Neural crest cell (in vitro differentiated cells): ENCODE measurements at regions not wholly inside any gene's neighbourhood (a gene's known extent, or its start where the extent isn't known, plus 50 kb on each side); places are given as distances from the start of the nearest gene placed in this dataset.

Experiments
- DNase-seq: peaks from one replicate; pipeline ENCODE4 v3.0.0; 2021; ENCODE audit warnings: low read depth, mixed read lengths, low spot score
- H3K27ac Mint-ChIP-seq: one replicate; pipeline ENCODE4 v1.8.0; 2021; ENCODE audit warnings: mild to moderate bottlenecking, mixed read lengths; ENCODE audit not compliant: unreplicated experiment
- H3K27me3 Mint-ChIP-seq: 2 replicates; pipeline ENCODE4 v1.8.0; 2021; ENCODE audit warnings: low read depth, mild to moderate bottlenecking, mixed read lengths
- H3K36me3 Mint-ChIP-seq: 2 replicates; pipeline ENCODE4 v1.8.0; 2021; ENCODE audit warnings: low read depth, mild to moderate bottlenecking, mixed read lengths
- H3K4me1 Mint-ChIP-seq: 2 replicates; pipeline ENCODE4 v1.8.0; 2021; ENCODE audit warnings: mixed read lengths
- H3K4me3 Mint-ChIP-seq: one replicate; pipeline ENCODE4 v1.8.0; 2021; ENCODE audit warnings: mild to moderate bottlenecking, mixed read lengths
- H3K9me3 Mint-ChIP-seq: 2 replicates; pipeline ENCODE4 v1.8.0; 2021; ENCODE audit warnings: mixed read lengths
- CTCF ChIP-seq: fragments of 200-600 bp; sonication (generic); conservative IDR thresholded peaks from 2 replicates; pipeline ENCODE4 v1.5.0; 2021; ENCODE audit warnings: antibody characterized with exemption, mild to moderate bottlenecking

- Mint-ChIP-seq H3K4me1 (peaks cover 10% of the 10 kb centered on the region), H3K36me3 (no peaks in the 10 kb centered on the region), H3K27me3 (peaks cover 3% of the 10 kb centered on the region), H3K27ac (peak overlapping the region; percentile 23), H3K4me3 (no peak overlapping the region), H3K9me3 (no peaks in the 10 kb centered on the region)
- no peak for DNase-seq
- no peak for TF ChIP-seq CTCF
Observed at GRCh38 chr19:31100981-31101380, 248.3 kb downstream of the TSHZ3 start.

DNA sequence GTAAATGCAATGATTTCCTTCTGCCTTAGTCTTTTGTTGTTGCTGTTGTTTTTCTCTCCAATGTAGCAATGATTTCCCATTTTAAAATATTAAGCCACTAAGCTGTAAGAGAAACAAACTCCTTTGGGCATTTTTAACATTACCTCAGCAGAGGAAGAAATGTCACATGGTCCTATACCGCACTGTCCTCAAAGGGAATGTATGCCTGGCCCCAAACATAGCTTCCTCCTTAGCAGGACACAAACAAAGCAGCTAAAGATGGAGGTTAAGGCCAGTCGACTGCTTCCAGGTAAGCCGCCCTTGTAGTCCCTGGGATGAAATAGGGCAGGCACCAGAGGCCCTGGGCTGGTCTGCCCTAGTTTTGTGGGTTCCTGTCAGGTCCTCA lies 249.0 kb downstream of the TSHZ3 start:
- Mint-ChIP-seq H3K27ac (peak overlapping the region; percentile 28), H3K27me3 (peaks cover 3% of the 10 kb centered on the region), H3K36me3 (no peaks in the 10 kb centered on the region), H3K4me1 (peaks cover 16% of the 10 kb centered on the region), H3K9me3 (no peaks in the 10 kb centered on the region), H3K4me3 (no peak overlapping the region)
- TF ChIP-seq CTCF: no peak
- no peak for DNase-seq

- Mint-ChIP-seq H3K4me1 (peaks cover 16% of the 10 kb centered on the region), H3K9me3 (no peaks in the 10 kb centered on the region), H3K27ac (peak overlapping the region; percentile 28), H3K4me3 (no peak overlapping the region), H3K36me3 (no peaks in the 10 kb centered on the region), H3K27me3 (peaks cover 3% of the 10 kb centered on the region)
- no peak for TF ChIP-seq CTCF
- DNase-seq: no peak
Observed at GRCh38 chr19:31099515-31100205, 249.6 kb downstream of the TSHZ3 start.

DNA sequence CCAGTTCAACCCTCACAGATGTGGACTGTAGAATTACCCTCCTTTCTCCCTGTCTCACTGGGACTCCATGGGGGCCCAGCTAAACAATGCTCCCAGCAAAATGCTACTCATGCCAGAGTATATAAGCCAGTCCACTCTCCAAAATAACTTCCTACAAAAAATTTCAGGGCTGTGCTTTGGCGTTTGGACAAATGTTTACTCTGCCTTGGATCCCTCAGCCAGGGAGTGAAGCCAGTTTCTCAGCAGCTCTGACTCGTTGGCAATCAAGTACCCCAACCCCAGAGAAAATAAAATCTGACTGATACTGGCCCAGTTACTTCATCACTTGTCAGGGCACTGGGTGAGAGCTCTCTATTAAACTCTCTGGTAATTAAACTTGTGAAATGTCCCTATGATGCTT lies 250.4 kb downstream of the TSHZ3 start:
- Mint-ChIP-seq H3K4me1 (peaks cover 16% of the 10 kb centered on the region), H3K36me3 (no peaks in the 10 kb centered on the region), H3K27ac (no peak overlapping the region), H3K9me3 (no peaks in the 10 kb centered on the region), H3K27me3 (no peaks in the 10 kb centered on the region), H3K4me3 (no peak overlapping the region)
- TF ChIP-seq CTCF: no peak
- DNase-seq: no peak

- no peak overlapping the region for H3K27ac Mint-ChIP-seq
- H3K4me1 Mint-ChIP-seq: peaks cover 15% of the 10 kb centered on the region
- no peaks in the 10 kb centered on the region for H3K27me3 Mint-ChIP-seq
- no peak for DNase-seq
- no peaks in the 10 kb centered on the region for H3K9me3 Mint-ChIP-seq
- no peaks in the 10 kb centered on the region for H3K36me3 Mint-ChIP-seq
- no peak for TF ChIP-seq CTCF
- no peak overlapping the region for H3K4me3 Mint-ChIP-seq
Observed at GRCh38 chr19:31096935-31097545, 252.2 kb downstream of the TSHZ3 start.
